ENCODE measurements at regions not wholly inside any gene's neighbourhood (a gene's known extent, or its start where the extent isn't known, plus 50 kb on each side); places are given as distances from the start of the nearest gene placed in this dataset.

DNA sequence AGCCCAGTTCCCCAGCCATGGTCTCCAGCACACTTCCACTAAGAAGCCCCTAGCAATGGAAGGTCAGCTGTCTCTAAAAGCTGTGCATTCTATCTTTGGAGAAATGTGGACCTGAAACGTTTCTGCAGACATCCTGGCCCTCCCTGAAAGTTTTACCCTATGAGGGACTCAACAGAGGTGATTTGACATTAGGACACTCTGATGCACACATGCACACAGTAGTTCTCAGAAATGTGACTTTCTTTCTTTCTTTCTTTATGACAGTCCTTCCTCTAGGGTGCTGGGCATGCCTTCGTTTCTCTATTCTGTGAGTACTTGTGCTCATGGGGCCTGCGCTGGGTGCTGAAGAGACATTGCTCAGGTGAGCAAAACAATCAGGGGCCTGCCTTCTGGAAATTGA is 857.3 kb downstream of the RNF144A start:
- no peak for TF ChIP-seq POLR2AphosphoS5 (IDR thresholded peaks at IDR 0.05)
- TF ChIP-seq, protein P1, sequence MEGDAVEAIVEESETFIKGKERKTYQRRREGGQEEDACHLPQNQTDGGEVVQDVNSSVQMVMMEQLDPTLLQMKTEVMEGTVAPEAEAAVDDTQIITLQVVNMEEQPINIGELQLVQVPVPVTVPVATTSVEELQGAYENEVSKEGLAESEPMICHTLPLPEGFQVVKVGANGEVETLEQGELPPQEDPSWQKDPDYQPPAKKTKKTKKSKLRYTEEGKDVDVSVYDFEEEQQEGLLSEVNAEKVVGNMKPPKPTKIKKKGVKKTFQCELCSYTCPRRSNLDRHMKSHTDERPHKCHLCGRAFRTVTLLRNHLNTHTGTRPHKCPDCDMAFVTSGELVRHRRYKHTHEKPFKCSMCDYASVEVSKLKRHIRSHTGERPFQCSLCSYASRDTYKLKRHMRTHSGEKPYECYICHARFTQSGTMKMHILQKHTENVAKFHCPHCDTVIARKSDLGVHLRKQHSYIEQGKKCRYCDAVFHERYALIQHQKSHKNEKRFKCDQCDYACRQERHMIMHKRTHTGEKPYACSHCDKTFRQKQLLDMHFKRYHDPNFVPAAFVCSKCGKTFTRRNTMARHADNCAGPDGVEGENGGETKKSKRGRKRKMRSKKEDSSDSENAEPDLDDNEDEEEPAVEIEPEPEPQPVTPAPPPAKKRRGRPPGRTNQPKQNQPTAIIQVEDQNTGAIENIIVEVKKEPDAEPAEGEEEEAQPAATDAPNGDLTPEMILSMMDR (IDR thresholded peaks at IDR 0.05): no peak
